HG02870 (cell line): ENCODE measurements at regions not wholly inside any gene's neighbourhood (a gene's known extent, or its start where the extent isn't known, plus 50 kb on each side); places are given as distances from the start of the nearest gene placed in this dataset.

Experiments used
- ATAC-seq: cut with Tn5 transposase; IDR thresholded peaks from one replicate; pipeline ENCODE4 v1.9.1; 2021; ENCODE audit warnings: mild to moderate bottlenecking, moderate library complexity; ENCODE audit not compliant: unreplicated experiment

GRCh38 chr5:2460098-2460497 is 291.4 kb downstream of the IRX2 start:
- no peak for ATAC-seq

- ATAC-seq = no peak
Measured at GRCh38 chr5:2459251-2459650, 292.2 kb downstream of the IRX2 start.

- no peak for ATAC-seq
Measured at GRCh38 chr5:2455878-2456277, 295.6 kb downstream of the IRX2 start.

GRCh38 chr5:2454876-2455275 is 296.6 kb downstream of the IRX2 start:
- no peak for ATAC-seq

GRCh38 chr5:2453781-2454180 is 297.7 kb downstream of the IRX2 start:
- ATAC-seq = no peak

GRCh38 chr5:2451100-2451499 is 300.4 kb downstream of the IRX2 start:
- no peak for ATAC-seq

GRCh38 chr5:2442496-2443354 is 308.8 kb downstream of the IRX2 start:
- no peak for ATAC-seq

GRCh38 chr5:2441495-2442180 is 309.8 kb downstream of the IRX2 start:
- no peak for ATAC-seq

- no peak for ATAC-seq
Measured at GRCh38 chr5:2439608-2440007, 311.9 kb downstream of the IRX2 start.

- ATAC-seq = no peak
Measured at GRCh38 chr5:2433086-2433485, 318.4 kb downstream of the IRX2 start.

GRCh38 chr5:2432076-2432920 is 319.2 kb downstream of the IRX2 start:
- no peak for ATAC-seq

- ATAC-seq = no peak
Measured at GRCh38 chr5:2430606-2431005, 320.9 kb downstream of the IRX2 start.

GRCh38 chr5:2427983-2428382 is 323.5 kb downstream of the IRX2 start:
- no peak for ATAC-seq

GRCh38 chr5:2423634-2424033 is 327.8 kb downstream of the IRX2 start:
- no peak for ATAC-seq

GRCh38 chr5:2417301-2417700 is 334.2 kb downstream of the IRX2 start:
- no peak for ATAC-seq

GRCh38 chr5:2415678-2416077 is 335.8 kb downstream of the IRX2 start:
- ATAC-seq = no peak

GRCh38 chr5:2410451-2410850 is 341.0 kb downstream of the IRX2 start:
- no peak for ATAC-seq

GRCh38 chr5:2403296-2403695 is 348.2 kb downstream of the IRX2 start:
- ATAC-seq = no peak

GRCh38 chr5:2399804-2400203 is 351.7 kb downstream of the IRX2 start:
- ATAC-seq = no peak

GRCh38 chr5:2399096-2399495 is 352.4 kb downstream of the IRX2 start:
- ATAC-seq = no peak

- ATAC-seq = no peak
Measured at GRCh38 chr5:2393556-2393955, 357.9 kb downstream of the IRX2 start.
